ENCODE measurements at regions not wholly inside any gene's neighbourhood (a gene's known extent, or its start where the extent isn't known, plus 50 kb on each side); places are given as distances from the start of the nearest gene placed in this dataset.
A peak's percentile ranks its signal among the peaks of the same experiment; 100 is the strongest.

GRCh38 chr6:166841216-166841615 is 115.1 kb downstream of the RNASET2 start:
- DNase-seq, result no peak

DNA sequence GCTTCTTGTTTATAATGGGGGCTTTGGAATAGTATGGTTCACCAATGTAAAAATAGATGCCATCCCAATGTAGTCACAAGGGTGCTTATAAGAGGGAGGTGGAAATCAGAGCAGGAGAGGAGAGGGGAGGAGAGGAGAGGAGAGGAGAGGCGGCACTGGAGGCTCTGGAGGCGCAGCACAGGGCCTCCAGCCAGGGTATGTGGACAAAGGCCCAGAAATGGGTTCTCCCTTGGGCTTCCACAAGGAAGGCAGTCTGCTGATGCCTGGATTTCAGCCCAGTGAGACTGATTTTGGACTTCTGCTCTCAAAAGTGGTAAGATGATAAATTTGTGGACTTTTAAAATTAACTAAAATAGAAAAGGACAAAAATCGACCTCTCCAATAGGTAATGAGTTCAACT is 116.8 kb downstream of the RNASET2 start:
- DNase-seq, result no peak

DNA sequence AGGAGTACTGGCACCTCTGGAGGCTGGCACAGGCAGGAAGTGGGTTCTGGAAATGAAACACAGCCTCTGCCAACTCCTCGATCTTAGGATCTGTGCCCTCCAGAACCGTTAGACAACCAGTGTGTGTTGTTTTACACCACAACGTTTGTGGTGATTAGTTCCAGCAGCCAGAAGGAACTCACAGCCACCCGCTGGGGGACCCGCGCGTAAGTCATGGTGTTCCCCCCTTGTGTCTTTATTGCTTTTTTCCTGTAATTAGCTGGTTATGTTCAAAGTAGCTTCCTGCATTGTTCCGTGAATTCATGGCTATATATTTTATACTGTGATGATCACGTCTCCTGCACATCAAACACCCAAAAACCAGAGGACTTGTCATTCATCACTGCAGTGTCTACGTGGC is 117.4 kb downstream of the RNASET2 start:
- no peak for DNase-seq

DNA sequence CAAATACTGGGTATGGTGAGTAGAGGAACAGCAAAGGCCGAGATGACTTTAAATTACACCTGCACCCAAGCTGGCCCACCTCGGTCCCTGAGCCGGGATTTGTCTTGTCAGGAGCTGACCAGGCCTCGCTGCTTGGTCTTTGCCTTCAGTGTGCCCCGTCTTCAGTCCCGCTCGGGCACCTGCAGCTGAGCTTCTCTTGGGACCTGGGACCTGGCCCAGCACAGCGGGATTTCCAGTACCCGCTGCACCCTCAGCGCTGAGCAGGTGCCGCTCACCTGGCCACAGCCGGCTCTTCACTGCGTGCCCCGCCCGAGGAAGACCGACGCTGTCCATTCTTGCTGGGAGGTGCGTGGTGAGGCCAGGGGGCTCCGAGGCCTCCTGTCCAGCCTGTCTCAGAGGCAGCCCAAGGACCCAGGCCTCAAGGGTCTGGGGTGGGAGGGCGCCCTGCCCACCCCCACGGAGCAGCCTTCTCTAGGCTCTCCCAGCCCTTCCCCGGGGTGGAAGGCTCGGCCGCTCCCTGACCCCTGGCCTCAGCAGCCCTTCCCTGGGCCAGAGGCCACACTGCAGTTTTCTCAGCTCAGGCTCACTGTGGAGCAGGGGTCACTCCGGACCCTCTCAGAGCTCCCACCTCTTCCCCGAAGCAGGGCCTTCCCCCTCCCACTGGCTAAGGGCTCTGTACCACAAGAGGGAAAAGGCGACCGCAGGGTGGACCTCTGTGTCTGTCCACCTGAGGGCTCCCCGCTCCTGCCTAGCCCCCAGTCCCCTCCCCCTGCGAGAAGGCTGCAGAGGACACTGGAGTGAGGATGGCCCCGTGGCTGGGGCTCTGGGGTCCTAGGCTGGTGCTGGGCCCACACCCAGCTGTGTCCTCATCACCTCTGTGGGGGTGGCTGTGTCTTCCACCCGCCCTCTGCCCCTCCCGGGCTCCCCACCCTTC is 119.3 kb downstream of the RNASET2 start:
- no peak for DNase-seq

DNA sequence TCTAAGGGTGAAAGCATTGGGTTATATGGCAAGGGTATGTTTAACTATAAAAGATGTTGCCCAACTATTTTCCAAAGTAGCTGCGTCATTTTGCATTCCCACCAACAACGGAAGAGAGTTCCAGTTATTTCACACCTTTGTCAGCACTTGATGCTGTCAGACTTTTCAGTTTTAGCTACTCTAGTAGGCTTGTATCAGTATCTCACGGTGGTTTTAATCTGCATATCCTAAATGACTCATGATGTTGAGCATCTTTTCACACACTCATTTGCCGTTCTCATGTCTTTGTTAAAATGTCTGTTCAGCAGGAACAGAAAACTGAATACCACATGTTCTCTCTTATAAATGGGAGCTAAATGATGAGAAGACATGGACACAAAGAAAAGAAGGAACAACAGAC is 122.3 kb downstream of the RNASET2 start:
- DNase-seq, result peak; percentile 39

DNA sequence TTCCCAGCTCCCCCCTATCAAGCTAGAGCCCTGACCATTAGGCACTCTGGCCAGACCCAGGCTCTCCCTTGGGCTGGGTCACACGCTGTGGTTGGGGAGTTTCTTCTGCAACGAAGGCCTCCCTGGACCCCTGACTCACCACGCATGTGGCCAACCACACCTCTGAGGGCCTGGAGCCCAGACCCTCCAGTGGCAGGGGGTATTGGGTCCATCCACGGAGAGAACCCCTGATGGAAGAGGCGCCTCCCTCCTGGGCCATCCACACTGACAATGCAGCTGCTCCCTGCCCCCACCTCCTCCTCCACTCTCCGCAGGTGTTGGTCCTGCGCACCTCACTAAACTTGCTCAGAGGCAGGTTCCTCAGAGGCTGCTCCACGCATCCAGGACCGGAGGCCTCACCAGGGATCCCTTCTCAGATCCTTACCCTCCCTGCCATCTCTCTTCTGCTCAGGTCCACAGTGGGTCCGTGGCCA is 125.4 kb downstream of the RNASET2 start:
- DNase-seq, result peak; percentile 1

- peak; percentile 66 for DNase-seq
Measured at GRCh38 chr6:166830185-166830890, 126.0 kb downstream of the RNASET2 start.

DNA sequence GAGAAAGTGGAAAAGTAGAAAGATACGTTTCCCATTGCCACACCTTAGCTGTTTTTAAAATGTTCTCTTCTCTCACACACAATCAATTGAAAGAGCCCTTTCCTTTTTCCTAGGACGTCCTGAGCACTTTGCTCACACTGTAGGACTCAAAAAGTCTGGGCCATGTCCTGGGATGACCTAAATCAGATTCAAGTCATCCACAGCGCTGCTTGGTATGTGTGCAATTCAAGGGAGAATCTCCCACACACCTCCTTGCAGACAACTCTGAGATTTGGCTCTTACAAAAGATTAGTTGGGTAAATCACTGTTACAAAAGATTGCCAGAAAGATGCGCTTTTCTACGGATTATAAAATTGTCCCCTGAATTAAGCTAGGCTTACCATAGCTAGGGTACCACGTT is 130.1 kb downstream of the RNASET2 start:
- DNase-seq, result no peak

DNA sequence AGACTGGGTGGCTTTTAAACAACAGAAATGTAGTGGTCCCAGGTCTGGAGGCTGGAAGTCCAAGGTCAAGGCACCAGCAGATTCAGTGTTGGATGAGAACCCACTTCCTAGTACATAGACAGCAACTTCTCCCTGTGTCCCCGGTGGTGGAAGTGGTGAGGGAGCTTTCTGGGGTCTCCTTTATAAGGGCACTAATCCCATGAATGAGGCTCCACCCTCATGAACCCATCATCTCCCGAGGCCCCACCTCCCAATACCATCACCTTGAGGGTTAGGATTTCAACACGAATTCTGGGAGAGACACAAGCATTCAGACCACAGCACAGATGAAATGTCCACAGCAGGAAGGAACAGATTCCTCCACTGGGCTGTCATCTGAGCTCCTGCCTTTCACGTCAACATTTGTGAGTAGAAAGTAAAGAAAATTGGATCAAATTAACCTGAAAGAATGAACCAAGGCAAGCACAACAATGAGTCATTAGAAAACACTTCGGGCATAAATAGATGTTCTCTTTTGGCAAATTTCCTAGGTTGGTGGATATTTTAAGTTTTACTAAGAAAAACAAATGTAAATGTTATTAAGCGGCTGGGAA is 130.7 kb downstream of the RNASET2 start:
- DNase-seq, result no peak

DNA sequence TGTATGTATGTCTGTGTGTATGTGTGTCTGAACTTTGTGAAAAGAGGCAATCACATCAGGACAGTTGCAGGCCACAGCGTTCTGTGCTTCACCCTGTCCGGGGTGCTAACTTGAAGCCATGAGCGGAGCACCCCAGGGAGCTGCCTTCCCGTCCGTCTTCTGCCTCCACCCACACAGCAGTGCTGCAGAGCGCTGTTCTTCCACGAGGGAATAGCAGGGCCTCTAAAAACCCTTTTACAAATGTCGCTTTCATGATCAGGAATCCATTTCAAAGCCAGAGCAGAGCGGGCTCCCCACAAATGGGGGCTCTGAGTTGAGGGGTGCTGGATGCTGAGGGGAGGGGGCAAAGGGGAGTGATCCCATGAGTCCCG is 131.5 kb downstream of the RNASET2 start:
- DNase-seq, result no peak

DNA sequence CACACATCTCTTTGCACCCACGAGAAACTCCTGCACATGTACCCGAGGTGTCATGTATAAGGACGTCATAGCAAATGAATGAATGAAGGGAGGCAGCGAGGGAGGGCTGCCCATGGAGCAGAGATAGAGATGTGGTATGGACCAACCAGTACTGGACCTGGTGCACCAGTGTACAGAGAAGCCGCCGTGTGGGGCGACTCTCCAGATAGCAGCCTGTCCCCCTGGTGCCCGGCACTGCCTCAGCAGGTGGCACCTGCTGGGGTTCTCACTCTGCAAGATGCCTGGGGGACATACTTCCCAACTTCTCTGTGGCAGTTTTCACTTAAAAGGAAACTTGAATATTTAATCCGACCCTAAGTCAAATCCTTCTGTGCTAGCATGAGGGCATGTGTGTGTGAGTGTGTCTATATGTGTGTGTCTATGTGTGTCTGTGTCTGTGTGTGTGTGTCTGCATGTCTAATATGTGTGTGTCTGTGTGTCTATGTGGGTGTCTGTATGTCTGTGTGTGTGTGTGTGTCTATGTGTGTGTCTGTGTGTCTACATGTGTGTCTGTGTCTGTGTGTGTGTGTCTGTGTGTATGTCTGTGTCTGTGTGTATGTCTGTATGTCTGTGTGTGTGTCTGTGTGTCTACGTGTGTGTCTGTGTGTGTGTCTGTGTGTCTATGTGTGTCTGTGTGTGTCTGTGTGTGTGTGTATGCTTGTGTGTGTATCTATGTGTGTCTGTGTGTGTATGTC is 132.0 kb downstream of the RNASET2 start:
- DNase-seq, result no peak

- DNase-seq, result no peak
Measured at GRCh38 chr6:166822609-166823008, 133.7 kb downstream of the RNASET2 start.

DNA sequence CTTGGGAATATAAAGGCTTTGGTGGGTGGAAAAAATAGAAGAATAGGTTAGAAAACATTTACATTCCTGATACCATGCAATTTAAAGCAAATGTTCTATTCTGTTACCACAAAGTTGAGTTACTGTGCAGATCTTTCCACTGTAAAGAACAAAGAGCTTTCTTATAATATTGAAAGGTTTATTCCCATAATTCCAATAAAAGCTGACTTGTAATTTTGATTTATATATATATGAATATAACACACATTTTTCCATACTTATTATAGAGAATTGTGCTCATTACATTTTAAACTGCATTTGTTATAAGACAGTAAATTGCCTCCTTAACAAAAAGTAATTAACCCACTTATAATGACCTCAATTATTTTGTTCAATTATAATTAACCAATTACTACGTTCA is 135.9 kb downstream of the RNASET2 start:
- DNase-seq, result no peak

DNA sequence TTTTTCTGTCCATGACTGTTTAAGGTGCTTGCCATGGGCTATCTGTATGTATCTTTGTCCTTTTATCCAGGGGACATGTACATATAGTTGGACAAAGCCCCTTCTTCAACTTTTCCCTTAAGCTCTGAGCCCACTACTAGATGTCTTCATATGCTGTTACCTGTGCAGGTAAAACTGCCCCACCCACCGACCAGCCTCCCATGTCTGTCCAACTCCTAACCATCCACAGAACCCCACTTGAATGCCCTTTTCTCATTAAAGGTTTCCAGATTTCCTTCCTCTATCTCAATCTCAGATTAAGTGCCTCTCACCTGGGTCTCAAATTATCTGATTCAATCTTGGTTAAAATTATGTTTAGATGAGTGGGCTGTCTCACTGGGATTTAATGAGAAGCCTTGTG is 136.3 kb downstream of the RNASET2 start:
- no peak for DNase-seq

- no peak for DNase-seq
Measured at GRCh38 chr6:166815629-166816028, 140.7 kb downstream of the RNASET2 start.

DNA sequence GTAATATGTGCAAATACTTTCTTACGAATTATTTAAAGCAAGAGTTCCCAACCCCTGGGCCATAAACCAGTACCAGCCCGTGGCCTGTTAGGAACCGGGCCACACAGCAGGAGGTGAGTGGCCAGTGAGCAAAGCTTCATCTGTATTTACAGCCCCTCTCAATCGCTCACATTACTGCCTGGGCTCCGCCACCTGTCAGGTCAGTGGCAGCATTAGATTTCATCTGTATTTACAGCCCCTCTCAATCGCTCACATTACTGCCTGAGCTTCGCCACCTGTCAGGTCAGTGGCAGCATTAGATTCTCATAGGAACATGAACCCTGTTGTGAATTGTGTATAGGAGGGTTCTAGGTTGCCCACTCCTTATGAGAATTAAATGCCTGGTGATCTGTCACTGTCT is 142.0 kb downstream of the RNASET2 start:
- DNase-seq, result no peak

- DNase-seq, result no peak
Measured at GRCh38 chr6:166813461-166813860, 142.9 kb downstream of the RNASET2 start.

DNA sequence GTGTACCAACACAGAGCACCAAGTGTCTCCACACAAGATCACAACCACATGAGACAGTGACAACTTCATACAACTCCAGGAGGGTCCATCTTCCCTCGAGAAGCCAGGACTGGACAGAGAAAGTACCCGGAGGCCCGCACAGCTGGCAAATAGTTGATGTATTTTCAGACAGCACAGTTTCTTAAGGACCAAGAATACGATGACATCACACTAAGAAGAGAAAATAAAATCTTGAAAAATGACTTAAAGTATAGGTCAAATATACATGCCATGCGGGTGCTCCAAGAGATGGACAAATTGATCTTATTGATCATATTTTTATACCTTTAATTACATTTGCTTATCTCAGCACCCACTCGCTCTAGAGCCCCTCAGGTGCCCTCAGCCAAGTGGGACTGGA is 145.5 kb downstream of the RNASET2 start:
- DNase-seq, result no peak

GRCh38 chr6:166809721-166810120 is 146.6 kb downstream of the RNASET2 start:
- no peak for DNase-seq

DNA sequence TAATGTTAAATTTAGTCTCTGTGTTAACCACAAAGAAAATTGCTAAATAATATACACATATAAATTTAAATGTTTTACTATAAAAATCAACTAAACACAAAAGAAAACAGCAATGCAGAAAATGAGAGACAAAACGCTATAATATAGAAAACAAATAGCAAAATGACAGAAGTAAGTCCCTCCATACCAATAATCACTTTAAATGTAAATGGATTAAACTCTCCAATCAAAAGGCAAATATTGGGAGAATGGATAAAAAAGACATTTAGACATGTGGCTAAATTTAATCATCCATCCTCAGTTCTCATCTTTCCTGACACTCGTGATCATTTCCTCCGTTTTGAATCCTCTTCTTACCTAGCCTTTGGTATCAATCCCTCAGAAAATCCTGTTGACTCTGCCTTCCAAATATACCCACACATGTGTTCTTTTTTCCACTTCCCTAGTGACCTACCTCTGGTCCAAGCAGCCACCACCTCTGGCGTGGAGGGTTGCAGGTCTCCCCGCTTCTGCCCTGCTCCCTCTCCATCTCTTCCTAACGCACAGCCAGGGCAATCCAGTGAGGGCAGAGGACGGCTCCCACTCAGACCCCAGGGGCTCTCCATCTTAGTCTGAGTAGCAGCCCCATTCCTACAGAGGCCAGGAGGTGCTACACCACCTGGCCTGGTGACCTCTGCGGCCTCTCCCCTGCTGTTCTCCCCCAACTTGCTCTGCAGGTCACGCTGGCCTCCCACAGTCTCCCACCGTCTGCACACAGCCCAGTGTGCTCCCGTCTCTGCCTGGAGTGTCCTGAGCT is 149.2 kb downstream of the RNASET2 start:
- DNase-seq, result no peak

GRCh38 chr6:166806217-166806838 is 150.0 kb downstream of the RNASET2 start:
- no peak for DNase-seq

DNA sequence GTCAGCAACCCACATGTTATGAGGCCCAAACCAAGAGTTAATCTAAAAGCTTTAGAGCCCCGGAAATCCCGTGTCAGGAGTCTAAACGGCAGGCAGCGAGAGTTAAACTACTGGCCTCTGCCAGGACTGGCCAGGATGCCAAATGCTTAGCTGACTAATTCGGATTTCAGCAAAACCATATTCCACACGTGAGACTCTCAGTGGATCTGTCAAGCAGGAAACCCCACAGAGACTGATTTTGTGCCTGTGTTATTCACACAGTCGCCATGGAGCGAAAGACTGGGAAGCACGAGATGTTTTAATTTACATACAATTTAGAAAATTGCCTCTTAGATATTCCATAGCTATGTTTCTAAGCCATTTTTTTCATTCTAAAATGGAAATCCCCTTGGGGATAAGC is 152.9 kb downstream of the RNASET2 start:
- no peak for DNase-seq

Measured in activated CD4-positive, alpha-beta T cell treated with anti-CD3 and anti-CD28 coated beads, Interleukin-2, Interleukin-6, amounts not matched to agents 100 ng/mL and 50 ng/mL, durations not matched to agents 16 hours and 8 hours (primary cell).